GM18508 (cell line): ENCODE measurements at regions not wholly inside any gene's neighbourhood (a gene's known extent, or its start where the extent isn't known, plus 50 kb on each side); places are given as distances from the start of the nearest gene placed in this dataset.
"Not testable (repeated sequence)": the region's sequence is repeated elsewhere in the genome, so short reads cannot be mapped to it uniquely, and the experiment has no call there.

Experiments
- ATAC-seq: cut with Tn5 transposase; IDR thresholded peaks from one replicate; pipeline ENCODE4 v1.9.1; 2021; ENCODE audit warnings: moderate number of reproducible peaks; ENCODE audit not compliant: insufficient read depth, unreplicated experiment

DNA sequence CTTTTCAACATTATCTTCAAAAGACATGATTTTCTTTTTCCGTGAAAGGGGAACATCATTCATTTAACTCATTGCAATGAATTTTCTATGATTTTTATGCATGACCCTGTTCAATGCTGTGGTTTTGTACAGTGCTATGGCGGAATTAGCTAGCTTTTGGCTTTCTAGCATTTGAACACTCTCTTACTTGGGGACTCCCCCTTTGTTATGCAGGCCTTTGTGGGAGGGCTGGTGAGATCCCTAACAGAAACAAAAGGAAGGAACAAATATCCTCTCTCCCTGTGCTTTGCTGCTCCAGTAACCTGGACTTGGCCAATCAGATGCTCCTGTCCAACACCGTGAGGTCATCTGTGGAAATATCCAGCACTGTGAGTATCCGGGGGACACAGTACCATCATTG is 353.4 kb upstream of the FZD8 start:
- no peak for ATAC-seq

- no peak for ATAC-seq
Measured at GRCh38 chr10:35993591-35994515, 351.8 kb upstream of the FZD8 start.

DNA sequence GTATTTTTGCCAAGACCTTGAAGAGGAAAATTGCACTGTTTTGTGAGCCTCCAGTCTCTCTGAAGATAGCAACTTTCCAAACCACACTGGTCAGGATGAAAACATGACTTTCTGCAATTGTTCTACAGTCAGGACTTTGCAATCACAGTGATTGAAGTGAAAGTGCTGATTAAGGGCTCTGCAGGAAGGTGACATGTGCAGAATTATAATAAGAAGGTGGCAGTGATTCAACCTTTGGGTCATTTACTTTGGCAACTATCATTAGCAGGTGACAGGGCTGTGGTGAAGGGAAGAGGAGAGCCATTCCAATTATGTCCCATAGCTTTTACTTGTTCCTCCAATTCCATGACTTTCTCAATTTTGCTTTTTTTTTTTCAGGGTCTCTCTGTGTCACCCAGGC is 350.0 kb upstream of the FZD8 start:
- no peak for ATAC-seq

GRCh38 chr10:35986756-35987502 is 344.8 kb upstream of the FZD8 start:
- no peak for ATAC-seq

DNA sequence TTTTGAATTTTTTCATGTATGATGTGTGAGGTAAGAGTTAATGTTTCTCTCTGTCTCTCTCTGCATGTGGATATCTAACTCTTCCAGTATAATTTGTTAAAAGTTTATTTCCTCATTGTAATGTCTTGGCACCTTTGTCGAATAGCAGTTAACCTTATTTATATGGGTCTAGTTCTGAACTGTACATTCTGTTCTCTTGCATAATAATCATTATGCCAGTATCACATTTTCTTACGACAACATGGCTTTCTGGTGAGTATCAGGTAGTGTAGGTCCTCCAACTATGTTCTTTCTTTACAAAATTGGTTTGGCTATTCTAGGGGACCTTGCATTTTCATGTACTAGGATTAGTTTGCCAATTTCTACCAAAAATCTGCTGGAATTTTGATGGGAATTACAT is 337.0 kb upstream of the FZD8 start:
- ATAC-seq = no peak

DNA sequence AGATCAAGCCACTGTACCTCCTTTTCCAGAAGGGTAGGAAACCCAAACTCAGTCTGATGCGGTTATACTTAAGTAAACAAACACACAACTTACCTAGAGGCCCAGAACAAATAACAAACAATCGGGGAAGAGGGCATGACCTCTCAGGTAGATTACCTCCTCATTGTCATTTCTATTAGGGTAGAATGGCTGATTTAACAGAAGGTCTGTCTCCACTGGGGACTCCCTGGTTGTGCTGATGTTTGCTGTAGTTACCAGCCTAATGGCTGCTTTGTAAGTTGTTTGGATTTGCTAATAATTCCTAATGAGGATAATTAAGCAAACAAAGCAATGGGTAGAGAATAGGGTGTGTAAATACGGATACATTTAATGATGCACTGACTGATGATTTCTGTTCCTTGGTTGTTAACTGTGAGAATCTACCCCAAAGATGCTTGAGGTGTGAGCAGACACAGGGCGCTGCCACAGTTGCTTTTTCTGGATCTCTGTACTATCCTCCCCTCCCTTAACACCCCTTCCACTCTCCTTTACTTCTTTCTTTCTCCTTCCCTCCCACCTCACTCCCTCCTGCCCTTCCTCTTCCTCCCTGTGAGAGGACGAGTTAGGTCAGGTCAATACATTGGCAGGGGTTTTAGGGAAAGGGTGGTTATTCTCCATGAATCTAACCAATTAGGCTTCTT is 332.0 kb upstream of the FZD8 start:
- ATAC-seq = not testable (repeated sequence)

DNA sequence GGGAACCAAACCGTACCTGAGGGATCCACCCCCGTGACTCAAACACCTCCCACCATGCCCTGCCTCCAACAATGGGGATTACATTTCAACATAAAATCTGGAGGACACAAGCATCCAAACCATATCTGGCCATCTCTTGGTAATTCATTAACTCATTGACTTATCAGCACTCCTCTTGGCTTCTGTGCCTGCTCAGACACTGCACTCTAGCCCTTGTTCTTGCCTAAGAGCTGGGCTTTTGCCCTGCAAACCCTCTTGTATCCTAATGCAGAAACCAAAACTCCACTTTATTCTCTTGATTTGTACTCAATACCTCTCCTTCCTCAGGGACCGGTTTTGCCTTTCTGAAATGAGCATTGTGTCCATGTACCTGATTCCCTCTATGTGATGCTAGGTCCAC is 330.2 kb upstream of the FZD8 start:
- no peak for ATAC-seq

- no peak for ATAC-seq
Measured at GRCh38 chr10:35971397-35971796, 329.3 kb upstream of the FZD8 start.

- ATAC-seq = no peak
Measured at GRCh38 chr10:35963685-35964084, 321.6 kb upstream of the FZD8 start.

GRCh38 chr10:35961501-35961900 is 319.4 kb upstream of the FZD8 start:
- no peak for ATAC-seq

GRCh38 chr10:35959252-35959651 is 317.2 kb upstream of the FZD8 start:
- no peak for ATAC-seq

DNA sequence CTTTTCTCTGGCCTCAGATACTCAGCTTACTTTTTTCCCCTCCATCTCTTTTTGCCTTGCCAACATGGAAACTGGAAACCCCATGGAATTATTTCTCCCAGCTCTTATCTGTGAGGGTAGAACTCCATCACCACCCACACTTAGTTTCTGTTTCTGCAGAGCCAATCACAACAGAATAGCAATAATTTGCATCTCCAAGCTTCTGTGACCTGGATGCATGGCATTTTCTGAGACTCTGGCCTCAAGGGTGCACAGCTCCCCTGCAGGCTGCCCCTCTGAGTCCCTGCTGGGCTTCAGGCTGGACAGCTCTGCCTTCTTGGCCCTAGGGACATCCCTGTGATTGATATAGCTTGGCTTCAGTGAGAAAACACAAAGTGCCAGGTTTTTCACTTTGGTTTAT is 316.5 kb upstream of the FZD8 start:
- not testable (repeated sequence) for ATAC-seq

DNA sequence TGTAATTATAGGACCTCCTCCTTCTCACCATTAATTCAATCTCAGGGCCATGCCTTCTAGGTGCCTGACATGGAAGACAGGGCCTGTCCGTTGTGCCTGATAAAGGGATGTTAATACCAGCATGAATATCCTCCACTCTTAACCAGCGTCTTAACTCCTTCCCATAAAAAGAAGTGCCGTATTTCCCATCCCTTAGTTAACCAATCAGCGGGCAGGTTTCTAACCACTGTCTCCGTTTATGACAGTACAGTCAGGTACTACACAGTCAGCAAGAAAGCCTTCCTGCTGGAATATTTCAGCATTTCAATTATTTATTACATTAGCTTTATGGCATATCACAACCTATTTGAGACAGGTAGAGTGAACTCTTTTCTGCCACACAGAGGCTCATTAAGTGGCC is 308.6 kb upstream of the FZD8 start:
- ATAC-seq = no peak

- no peak for ATAC-seq
Measured at GRCh38 chr10:35950226-35950625, 308.1 kb upstream of the FZD8 start.

- ATAC-seq = no peak
Measured at GRCh38 chr10:35949811-35950211, 307.7 kb upstream of the FZD8 start.

- no peak for ATAC-seq
Measured at GRCh38 chr10:35946556-35946955, 304.5 kb upstream of the FZD8 start.

GRCh38 chr10:35942057-35942456 is 300.0 kb upstream of the FZD8 start:
- ATAC-seq = no peak

- ATAC-seq = no peak
Measured at GRCh38 chr10:35940141-35941041, 298.3 kb upstream of the FZD8 start.

DNA sequence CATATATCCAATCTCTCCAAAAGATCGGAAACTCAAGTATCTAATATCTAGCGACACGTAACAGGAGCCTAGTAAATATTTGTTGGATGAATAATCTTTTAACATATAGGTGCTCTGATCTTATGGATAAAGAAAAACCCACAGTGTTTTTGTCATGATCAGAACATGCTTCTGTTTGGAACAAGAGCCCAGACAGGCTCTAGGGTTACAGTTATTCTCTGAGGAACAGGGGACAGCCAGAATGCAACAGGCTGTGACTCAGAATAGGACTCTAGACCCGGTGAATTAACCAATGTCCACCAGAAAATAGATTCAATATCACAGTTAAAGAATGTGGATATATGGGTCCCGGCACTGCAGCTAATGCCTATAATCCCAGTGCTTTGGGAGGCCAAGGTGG is 296.1 kb upstream of the FZD8 start:
- no peak for ATAC-seq

DNA sequence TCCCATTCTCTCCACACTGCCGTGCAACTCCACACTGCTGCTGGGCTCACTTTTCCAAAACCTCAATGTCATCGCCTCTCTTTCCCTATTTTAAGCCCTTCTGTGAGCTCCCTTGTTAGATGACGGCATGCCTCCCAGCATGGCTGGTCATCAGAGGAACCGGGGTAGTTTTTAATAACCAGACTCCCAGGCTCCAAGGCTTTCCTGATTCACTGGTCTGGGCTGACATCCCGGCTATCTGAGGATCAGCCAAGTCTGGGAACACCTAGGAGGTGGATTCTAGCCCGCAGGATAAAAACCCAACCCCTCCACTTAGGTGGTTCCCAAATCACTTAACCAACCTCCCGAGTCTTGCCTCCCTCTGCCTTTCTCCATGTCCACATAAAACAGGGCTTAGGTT is 295.4 kb upstream of the FZD8 start:
- no peak for ATAC-seq
